Ishikawa (cell line): ENCODE measurements at regions not wholly inside any gene's neighbourhood (a gene's known extent, or its start where the extent isn't known, plus 50 kb on each side); places are given as distances from the start of the nearest gene placed in this dataset.

Experiments used
- CEBPB ChIP-seq: IDR thresholded peaks from 2 replicates; pipeline ENCODE4 v1.6.1; 2012
- CREB1 ChIP-seq: IDR thresholded peaks from 2 replicates; pipeline ENCODE4 v1.6.1; 2012; ENCODE audit warnings: low read depth
- EGR1 ChIP-seq: IDR thresholded peaks from 2 replicates; pipeline ENCODE4 v1.6.1; 2012
- EP300 ChIP-seq: IDR thresholded peaks from 2 replicates; pipeline ENCODE4 v1.6.1; 2012; ENCODE audit warnings: borderline replicate concordance
- FOXM1 ChIP-seq: IDR thresholded peaks from 2 replicates; pipeline ENCODE4 v1.6.1; 2012; ENCODE audit warnings: low read depth, borderline replicate concordance
- NFIC ChIP-seq: IDR thresholded peaks from 2 replicates; pipeline ENCODE4 v1.6.1; 2012
- RAD21 ChIP-seq: IDR thresholded peaks from 2 replicates; pipeline ENCODE4 v1.6.1; 2012; ENCODE audit warnings: low read depth
- TAF1 ChIP-seq: IDR thresholded peaks from 2 replicates; pipeline ENCODE4 v1.6.1; 2012; ENCODE audit warnings: low read depth, mild to moderate bottlenecking
- TCF12 ChIP-seq: IDR thresholded peaks from 2 replicates; pipeline ENCODE4 v1.6.1; 2012; ENCODE audit warnings: low read depth
- TEAD4 ChIP-seq: IDR thresholded peaks from 2 replicates; pipeline ENCODE4 v1.6.1; 2012
- YY1 ChIP-seq: IDR thresholded peaks from 2 replicates; pipeline ENCODE4 v1.6.1; 2012; ENCODE audit warnings: low read depth
- ZBTB7A ChIP-seq: IDR thresholded peaks from 2 replicates; pipeline ENCODE4 v1.6.1; 2012; ENCODE audit warnings: low read depth
- TF ChIP-seq, protein P1 (sequence below): IDR thresholded peaks from 2 replicates; pipeline ENCODE4 v1.6.1; 2012
- TF ChIP-seq, protein P2 (sequence below): IDR thresholded peaks from 2 replicates; pipeline ENCODE4 v1.6.1; 2012; ENCODE audit warnings: low read depth, mild to moderate bottlenecking
- TF ChIP-seq, protein P3 (sequence below): IDR thresholded peaks from 2 replicates; pipeline ENCODE4 v1.6.1; 2012

DNA sequence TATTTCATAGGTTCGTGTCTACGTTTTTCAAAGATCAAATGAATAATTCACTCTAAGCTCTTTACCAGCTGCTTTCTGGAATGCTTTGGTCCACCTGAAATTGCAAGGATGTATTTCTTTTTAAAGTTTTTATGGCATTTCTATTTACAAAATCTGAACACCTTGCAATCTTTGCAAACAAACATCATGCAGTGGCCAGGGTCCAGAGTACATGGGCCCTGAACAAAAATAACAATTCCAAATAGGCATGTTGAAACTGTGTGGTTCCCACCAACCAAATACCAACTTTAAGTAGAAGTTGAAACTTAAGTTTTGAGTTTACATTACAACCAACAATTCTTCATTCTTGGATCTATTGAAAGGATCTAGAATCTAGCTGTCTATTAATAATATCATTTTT is 180.1 kb upstream of the FTMT start:
- TF ChIP-seq FOXM1 (no peak), CREB1 (no peak), RAD21 (no peak), TAF1 (no peak), ZBTB7A (no peak), TEAD4 (no peak), EP300 (no peak), TCF12 (no peak), CEBPB (no peak)
- TF ChIP-seq, protein P1, sequence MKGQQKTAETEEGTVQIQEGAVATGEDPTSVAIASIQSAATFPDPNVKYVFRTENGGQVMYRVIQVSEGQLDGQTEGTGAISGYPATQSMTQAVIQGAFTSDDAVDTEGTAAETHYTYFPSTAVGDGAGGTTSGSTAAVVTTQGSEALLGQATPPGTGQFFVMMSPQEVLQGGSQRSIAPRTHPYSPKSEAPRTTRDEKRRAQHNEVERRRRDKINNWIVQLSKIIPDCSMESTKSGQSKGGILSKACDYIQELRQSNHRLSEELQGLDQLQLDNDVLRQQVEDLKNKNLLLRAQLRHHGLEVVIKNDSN, result no peak
- TF ChIP-seq, protein P2, sequence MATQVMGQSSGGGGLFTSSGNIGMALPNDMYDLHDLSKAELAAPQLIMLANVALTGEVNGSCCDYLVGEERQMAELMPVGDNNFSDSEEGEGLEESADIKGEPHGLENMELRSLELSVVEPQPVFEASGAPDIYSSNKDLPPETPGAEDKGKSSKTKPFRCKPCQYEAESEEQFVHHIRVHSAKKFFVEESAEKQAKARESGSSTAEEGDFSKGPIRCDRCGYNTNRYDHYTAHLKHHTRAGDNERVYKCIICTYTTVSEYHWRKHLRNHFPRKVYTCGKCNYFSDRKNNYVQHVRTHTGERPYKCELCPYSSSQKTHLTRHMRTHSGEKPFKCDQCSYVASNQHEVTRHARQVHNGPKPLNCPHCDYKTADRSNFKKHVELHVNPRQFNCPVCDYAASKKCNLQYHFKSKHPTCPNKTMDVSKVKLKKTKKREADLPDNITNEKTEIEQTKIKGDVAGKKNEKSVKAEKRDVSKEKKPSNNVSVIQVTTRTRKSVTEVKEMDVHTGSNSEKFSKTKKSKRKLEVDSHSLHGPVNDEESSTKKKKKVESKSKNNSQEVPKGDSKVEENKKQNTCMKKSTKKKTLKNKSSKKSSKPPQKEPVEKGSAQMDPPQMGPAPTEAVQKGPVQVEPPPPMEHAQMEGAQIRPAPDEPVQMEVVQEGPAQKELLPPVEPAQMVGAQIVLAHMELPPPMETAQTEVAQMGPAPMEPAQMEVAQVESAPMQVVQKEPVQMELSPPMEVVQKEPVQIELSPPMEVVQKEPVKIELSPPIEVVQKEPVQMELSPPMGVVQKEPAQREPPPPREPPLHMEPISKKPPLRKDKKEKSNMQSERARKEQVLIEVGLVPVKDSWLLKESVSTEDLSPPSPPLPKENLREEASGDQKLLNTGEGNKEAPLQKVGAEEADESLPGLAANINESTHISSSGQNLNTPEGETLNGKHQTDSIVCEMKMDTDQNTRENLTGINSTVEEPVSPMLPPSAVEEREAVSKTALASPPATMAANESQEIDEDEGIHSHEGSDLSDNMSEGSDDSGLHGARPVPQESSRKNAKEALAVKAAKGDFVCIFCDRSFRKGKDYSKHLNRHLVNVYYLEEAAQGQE, result no peak

DNA sequence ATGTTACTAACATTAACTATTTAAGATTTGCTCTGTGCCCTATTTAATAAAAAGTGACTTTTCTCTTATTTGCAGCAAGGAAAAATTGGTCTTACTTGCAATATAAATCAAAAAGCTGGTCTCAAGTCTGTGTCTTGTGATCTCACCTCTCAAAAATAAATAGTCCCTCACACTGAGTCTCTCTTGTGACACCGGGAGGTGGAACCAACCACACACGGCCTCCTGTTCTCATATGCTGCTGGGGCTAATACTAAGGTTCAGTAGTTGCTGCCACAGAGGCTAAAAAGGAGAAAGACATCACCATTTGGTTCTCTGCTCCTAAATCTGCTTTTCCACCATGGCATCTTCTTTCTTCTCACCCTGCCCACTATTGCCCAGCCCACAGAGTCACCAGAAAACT is 175.8 kb upstream of the FTMT start:
- no peak for TF ChIP-seq EGR1
- TF ChIP-seq ZBTB7A, result no peak
- TF ChIP-seq YY1, result no peak
- no peak for TF ChIP-seq CEBPB
- no peak for TF ChIP-seq FOXM1
- no peak for TF ChIP-seq RAD21
- no peak for TF ChIP-seq CREB1

DNA sequence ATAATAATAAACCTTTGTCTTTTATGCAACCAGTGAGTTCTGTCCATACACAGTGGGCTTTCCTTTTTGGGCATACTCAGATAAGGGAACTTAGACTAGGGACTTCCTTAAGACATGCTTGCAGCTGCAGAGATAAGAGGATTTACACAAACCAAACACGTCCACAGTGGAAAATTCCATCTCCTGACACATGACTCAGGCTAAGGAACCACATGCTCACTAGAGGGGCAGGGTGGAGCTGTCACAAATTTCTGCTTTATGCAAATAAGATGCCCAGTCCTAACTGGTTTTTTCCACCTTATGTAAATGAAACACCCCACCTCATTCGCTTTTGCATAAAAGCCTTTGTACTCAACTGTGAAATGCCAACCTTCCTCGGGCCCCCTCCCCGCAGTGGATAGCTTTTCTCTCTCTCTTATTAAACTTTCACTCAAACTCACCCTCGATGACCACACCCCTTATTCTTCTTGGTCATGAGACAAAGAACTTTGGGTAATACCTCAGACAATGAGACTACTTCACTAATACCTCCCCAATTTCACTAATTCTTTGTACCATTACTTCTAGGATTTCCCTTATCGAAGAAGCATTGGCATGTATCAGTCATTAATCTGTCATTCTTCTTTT is 170.3 kb upstream of the FTMT start:
- TF ChIP-seq EP300 (no peak), NFIC (no peak), YY1 (no peak), TAF1 (no peak), CREB1 (no peak), EGR1 (no peak)

DNA sequence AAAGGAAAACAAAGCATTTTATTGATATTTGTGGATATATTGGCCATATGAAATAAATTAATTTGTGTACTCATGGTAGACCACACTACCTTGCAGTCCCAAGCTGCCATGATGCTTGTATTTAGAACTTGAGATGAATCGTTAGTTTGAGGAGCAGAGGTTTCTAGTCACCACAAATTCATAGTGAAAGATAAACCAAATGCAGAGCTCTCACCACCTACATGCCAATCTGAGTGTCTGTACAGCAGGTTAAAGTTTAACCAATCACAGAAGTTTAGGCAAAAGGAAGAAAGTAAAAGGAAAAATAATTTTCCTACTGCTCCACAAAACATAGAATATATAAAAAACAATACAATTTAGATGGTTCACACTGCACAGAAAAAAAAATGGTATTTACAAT is 163.6 kb upstream of the FTMT start:
- TF ChIP-seq FOXM1 (no peak), RAD21 (no peak)

DNA sequence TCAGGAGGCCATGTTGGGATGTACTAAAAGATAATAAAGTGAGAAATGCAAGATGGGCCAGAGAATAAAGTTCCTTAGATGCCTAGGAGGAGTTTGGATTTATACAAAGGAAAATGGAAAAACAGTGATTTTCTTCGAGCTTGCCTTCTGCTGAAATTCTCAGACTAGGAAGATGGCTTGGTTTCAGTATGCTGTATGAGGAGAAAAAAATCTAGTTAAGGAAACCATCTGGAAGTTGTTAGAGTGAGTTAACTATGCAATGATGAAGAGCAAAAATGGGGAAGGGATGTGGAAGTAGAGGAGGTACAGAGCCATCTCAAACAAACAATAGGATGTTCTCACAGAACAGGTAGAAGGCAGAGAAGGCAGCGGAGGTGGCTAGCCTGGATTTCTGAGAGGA is 162.9 kb upstream of the FTMT start:
- TF ChIP-seq YY1, result no peak
- TF ChIP-seq, protein P1, result no peak
- no peak for TF ChIP-seq TEAD4
- no peak for TF ChIP-seq RAD21
- no peak for TF ChIP-seq TAF1
- TF ChIP-seq, protein P2, result no peak
- no peak for TF ChIP-seq FOXM1
- no peak for TF ChIP-seq NFIC
- no peak for TF ChIP-seq CREB1
- no peak for TF ChIP-seq TCF12
- no peak for TF ChIP-seq CEBPB
- no peak for TF ChIP-seq EP300
- TF ChIP-seq, protein P3, sequence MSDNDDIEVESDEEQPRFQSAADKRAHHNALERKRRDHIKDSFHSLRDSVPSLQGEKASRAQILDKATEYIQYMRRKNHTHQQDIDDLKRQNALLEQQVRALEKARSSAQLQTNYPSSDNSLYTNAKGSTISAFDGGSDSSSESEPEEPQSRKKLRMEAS, result no peak

DNA sequence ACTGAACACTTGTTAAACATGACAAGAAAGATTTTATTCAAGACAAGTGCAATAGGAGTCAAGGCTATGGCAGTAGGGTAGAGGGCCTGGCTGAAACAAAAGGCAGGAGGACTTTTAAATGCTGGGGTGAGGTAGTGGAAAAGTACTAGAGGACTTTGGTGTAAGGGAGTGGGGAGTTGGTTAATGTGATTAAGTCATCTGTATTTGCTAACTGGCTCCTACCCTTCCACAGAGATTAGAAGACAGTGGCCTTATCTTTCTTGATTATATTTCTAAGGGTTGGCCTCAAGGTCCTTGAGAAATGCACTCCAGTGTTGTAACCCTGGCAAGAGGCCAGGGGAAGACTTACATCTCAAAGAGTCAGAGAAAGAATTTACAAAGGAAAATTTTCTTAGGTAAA is 160.2 kb upstream of the FTMT start:
- TF ChIP-seq TAF1 (no peak), RAD21 (no peak)

DNA sequence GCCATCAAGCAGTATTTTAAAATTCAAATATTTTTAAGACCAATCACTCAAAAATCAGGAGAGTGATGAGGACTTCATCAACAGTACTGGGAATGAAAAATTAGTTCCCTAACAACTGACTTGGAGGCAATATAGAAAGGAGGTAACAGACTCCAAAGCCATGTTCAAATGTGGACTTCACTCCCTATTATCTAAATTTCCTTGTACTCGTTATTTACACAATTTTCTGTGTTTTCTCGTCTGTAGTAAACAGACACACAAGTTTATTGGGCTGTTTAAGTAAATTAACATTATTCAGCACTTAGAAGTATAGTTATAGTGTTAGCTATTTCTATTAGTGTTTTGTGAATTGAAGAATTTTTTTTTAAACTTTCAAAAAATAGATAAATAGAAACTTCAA is 159.5 kb upstream of the FTMT start:
- TF ChIP-seq CEBPB, result no peak
- no peak for TF ChIP-seq EGR1
- TF ChIP-seq TEAD4, result no peak
- TF ChIP-seq, protein P2, result no peak
- no peak for TF ChIP-seq TCF12
- no peak for TF ChIP-seq ZBTB7A
- TF ChIP-seq, protein P1, result no peak
- no peak for TF ChIP-seq TAF1
- no peak for TF ChIP-seq FOXM1
- no peak for TF ChIP-seq RAD21
- TF ChIP-seq, protein P3, result no peak
